ENCODE measurements at regions not wholly inside any gene's neighbourhood (a gene's known extent, or its start where the extent isn't known, plus 50 kb on each side); places are given as distances from the start of the nearest gene placed in this dataset.
"Not testable (repeated sequence)": the region's sequence is repeated elsewhere in the genome, so short reads cannot be mapped to it uniquely, and the experiment has no call there.

- WGBS, 2 donors: 57 to 62% methylated on average over 1 of the region's 1 CpG
- no peak for ATAC-seq
- intact Hi-C loops (cut with DNase I): no loop called here
- Histone ChIP-seq H3K27ac (no peak overlapping the region), H3K27me3 (no peaks in the 10 kb centered on the region), H3K36me3 (no peaks in the 10 kb centered on the region), H3K4me3 (no peak overlapping the region), H3K9me3 (no peaks in the 10 kb centered on the region), H3K4me1 (no peaks in the 10 kb centered on the region)
- no peak for DNase-seq
- no peak for TF ChIP-seq CTCF (IDR thresholded peaks at IDR 0.05)
Measured at GRCh38 chr1:80523861-80524260, 1276.9 kb upstream of the ADGRL2 start.

GRCh38 chr1:80523071-80523470 is 1277.7 kb upstream of the ADGRL2 start:
- DNase-seq; H3K4me1 ChIP-seq; H3K27ac ChIP-seq; H3K36me3 ChIP-seq; H3K27me3 ChIP-seq; ATAC-seq; intact Hi-C loops (cut with DNase I); H3K4me3 ChIP-seq; H3K9me3 ChIP-seq: not testable (repeated sequence)

GRCh38 chr1:80520949-80521348 is 1279.8 kb upstream of the ADGRL2 start:
- Histone ChIP-seq H3K9me3 (no peaks in the 10 kb centered on the region), H3K36me3 (no peaks in the 10 kb centered on the region), H3K27me3 (no peaks in the 10 kb centered on the region), H3K4me1 (no peaks in the 10 kb centered on the region), H3K4me3 (no peak overlapping the region), H3K27ac (no peak overlapping the region)
- no peak for DNase-seq
- intact Hi-C loops (cut with DNase I): no loop called here
- WGBS, 2 donors: 88 to 92% methylated on average over 1 of the region's 1 CpG
- no peak for TF ChIP-seq CTCF (IDR thresholded peaks at IDR 0.05)
- no peak for ATAC-seq

- H3K36me3 ChIP-seq: no peaks in the 10 kb centered on the region
- TF ChIP-seq CTCF (IDR thresholded peaks at IDR 0.05): no peak
- H3K4me1 ChIP-seq: no peaks in the 10 kb centered on the region
- DNase-seq: no peak
- intact Hi-C loops (cut with DNase I): no loop called here
- peaks cover 0 to 5% (median 0%) of the 10 kb centered on the region in 11 donors for H3K9me3 ChIP-seq
- no peak overlapping the region for H3K27ac ChIP-seq
- ATAC-seq: no peak
- no peaks in the 10 kb centered on the region for H3K27me3 ChIP-seq
- H3K4me3 ChIP-seq: no peak overlapping the region
- 90 to 92% methylated on average over 1 of the region's 1 CpG for WGBS, 2 donors
Measured at GRCh38 chr1:80517062-80517461, 1283.7 kb upstream of the ADGRL2 start.

GRCh38 chr1:80509965-80510522 is 1290.7 kb upstream of the ADGRL2 start:
- H3K4me1 ChIP-seq: no peaks in the 10 kb centered on the region
- H3K4me3 ChIP-seq: no peak overlapping the region
- no peak for TF ChIP-seq CTCF (IDR thresholded peaks at IDR 0.05)
- intact Hi-C loops (cut with DNase I): no loop called here
- WGBS, 2 donors: 86 to 87% methylated on average over 2 of the region's 2 CpGs
- DNase-seq: no peak
- H3K36me3 ChIP-seq: no peaks in the 10 kb centered on the region
- H3K27ac ChIP-seq: no peak overlapping the region
- H3K27me3 ChIP-seq: no peaks in the 10 kb centered on the region
- peaks cover 0 to 10% (median 0%) of the 10 kb centered on the region in 11 donors for H3K9me3 ChIP-seq
- no peak for ATAC-seq
